Neuron (in vitro differentiated cells): ENCODE measurements at regions not wholly inside any gene's neighbourhood (a gene's known extent, or its start where the extent isn't known, plus 50 kb on each side); places are given as distances from the start of the nearest gene placed in this dataset.

Experiments used
- H2AFZ ChIP-seq: one replicate; pipeline ENCODE4 v1.6.1; 2013; ENCODE audit warnings: low read depth, mild to moderate bottlenecking, inconsistent platforms, low read length, moderate library complexity
- H3K27me3 ChIP-seq: one replicate; pipeline ENCODE4 v1.6.1; 2013; ENCODE audit warnings: low read length; ENCODE audit not compliant: insufficient read depth
- H3K36me3 ChIP-seq: one replicate; pipeline ENCODE4 v1.6.1; 2013; ENCODE audit warnings: low read length; ENCODE audit not compliant: insufficient read depth
- H3K4me1 ChIP-seq: one replicate; pipeline ENCODE4 v1.6.1; 2013; ENCODE audit warnings: low read length; ENCODE audit not compliant: insufficient read depth
- H3K4me3 ChIP-seq: 2 replicates; pipeline ENCODE4 v1.5.1; 2013; ENCODE audit warnings: mild to moderate bottlenecking, low read length, moderate library complexity
- H3K9me3 ChIP-seq: one replicate; pipeline ENCODE4 v1.6.1; 2013; ENCODE audit warnings: low read length

- H3K9me3 ChIP-seq, result no peaks in the 10 kb centered on the region
- H3K4me1 ChIP-seq, result no peaks in the 10 kb centered on the region
- no peaks in the 10 kb centered on the region for H3K36me3 ChIP-seq
- no peak overlapping the region for H2AFZ ChIP-seq
- H3K27me3 ChIP-seq, result no peaks in the 10 kb centered on the region
- H3K4me3 ChIP-seq, result no peak overlapping the region
These were observed 288.4 kb downstream of the CLIC5 start for GRCh38 chr6:45727228-45727627.

- Histone ChIP-seq H3K4me3 (no peak overlapping the region), H3K27me3 (no peaks in the 10 kb centered on the region), H2AFZ (no peak overlapping the region), H3K36me3 (no peaks in the 10 kb centered on the region), H3K4me1 (no peaks in the 10 kb centered on the region), H3K9me3 (no peaks in the 10 kb centered on the region)
These were observed 289.2 kb downstream of the CLIC5 start for GRCh38 chr6:45726444-45726843.

GRCh38 chr6:45724511-45724910 is 291.1 kb downstream of the CLIC5 start:
- H3K27me3 ChIP-seq, result no peaks in the 10 kb centered on the region
- no peaks in the 10 kb centered on the region for H3K9me3 ChIP-seq
- no peak overlapping the region for H2AFZ ChIP-seq
- no peak overlapping the region for H3K4me3 ChIP-seq
- H3K4me1 ChIP-seq, result no peaks in the 10 kb centered on the region
- H3K36me3 ChIP-seq, result no peaks in the 10 kb centered on the region

DNA sequence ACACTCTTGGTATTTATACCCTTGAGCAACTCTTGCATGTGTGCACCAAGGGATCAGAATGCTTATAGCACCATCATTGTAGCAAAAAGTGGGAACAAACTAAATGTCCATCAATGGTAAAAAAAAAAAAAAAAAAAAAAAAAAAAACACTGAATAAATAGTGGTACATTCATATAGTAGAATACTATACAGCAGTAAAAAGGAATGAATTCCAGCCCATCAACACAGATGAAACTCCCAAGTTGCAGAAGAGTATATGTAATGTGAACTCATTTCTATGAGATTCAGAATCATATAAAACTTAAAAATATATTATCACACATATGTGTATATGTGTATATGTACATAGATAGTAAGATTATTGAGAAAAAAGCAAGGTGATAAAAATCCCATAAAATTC is 291.6 kb downstream of the CLIC5 start:
- Histone ChIP-seq H3K36me3 (no peaks in the 10 kb centered on the region), H3K9me3 (no peaks in the 10 kb centered on the region), H3K4me3 (no peak overlapping the region), H3K27me3 (no peaks in the 10 kb centered on the region), H3K4me1 (no peaks in the 10 kb centered on the region), H2AFZ (no peak overlapping the region)

- Histone ChIP-seq H3K4me1 (no peaks in the 10 kb centered on the region), H2AFZ (no peak overlapping the region), H3K36me3 (no peaks in the 10 kb centered on the region), H3K9me3 (no peaks in the 10 kb centered on the region), H3K27me3 (no peaks in the 10 kb centered on the region), H3K4me3 (no peak overlapping the region)
These were observed 292.8 kb downstream of the CLIC5 start for GRCh38 chr6:45722876-45723275.

DNA sequence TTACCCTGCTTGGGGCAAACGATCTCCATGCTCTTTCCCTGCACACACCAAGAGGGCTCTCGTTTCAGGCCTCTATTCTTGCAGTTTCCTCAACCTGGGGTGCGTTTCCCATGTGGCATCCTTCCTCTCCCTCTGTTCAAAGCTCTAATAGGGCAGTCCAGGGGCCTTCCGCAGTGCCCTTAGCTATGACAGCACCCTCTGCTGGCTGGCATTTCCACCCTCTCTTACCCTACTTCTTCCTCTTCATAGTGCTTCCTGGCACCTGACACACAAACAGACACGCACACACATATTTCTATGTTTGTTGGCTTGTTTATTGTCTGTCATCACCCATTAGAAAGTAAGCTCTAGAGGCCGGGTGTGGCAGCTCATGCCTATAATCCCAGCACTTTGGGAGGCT is 294.0 kb downstream of the CLIC5 start:
- no peak overlapping the region for H3K4me3 ChIP-seq
- no peak overlapping the region for H2AFZ ChIP-seq
- H3K4me1 ChIP-seq, result no peaks in the 10 kb centered on the region
- H3K9me3 ChIP-seq, result no peaks in the 10 kb centered on the region
- no peaks in the 10 kb centered on the region for H3K36me3 ChIP-seq
- H3K27me3 ChIP-seq, result no peaks in the 10 kb centered on the region

- Histone ChIP-seq H3K27me3 (no peaks in the 10 kb centered on the region), H3K4me1 (no peaks in the 10 kb centered on the region), H3K4me3 (no peak overlapping the region), H3K36me3 (no peaks in the 10 kb centered on the region), H3K9me3 (no peaks in the 10 kb centered on the region), H2AFZ (no peak overlapping the region)
These were observed 296.8 kb downstream of the CLIC5 start for GRCh38 chr6:45718871-45719270.

DNA sequence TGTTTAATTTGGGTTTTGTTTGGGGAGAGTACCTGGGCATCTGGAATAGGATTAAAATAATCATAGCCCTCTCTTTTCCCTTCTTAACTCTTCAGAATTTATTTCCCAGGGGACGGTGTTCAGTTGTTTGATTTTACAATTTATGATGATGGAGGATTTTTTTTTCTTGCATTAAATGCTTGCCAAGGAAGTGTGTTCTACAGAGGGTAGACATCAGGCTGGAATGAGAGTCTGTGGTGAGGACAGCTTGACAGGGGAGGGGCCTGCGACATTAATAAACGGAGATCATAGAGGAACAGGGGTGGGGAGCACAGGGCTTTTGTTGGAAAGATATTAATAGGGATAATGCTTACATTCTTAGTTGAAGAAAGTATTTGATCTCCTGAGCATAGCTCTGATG is 297.5 kb downstream of the CLIC5 start:
- no peaks in the 10 kb centered on the region for H3K27me3 ChIP-seq
- H3K4me3 ChIP-seq, result no peak overlapping the region
- H3K36me3 ChIP-seq, result no peaks in the 10 kb centered on the region
- no peaks in the 10 kb centered on the region for H3K9me3 ChIP-seq
- no peaks in the 10 kb centered on the region for H3K4me1 ChIP-seq
- H2AFZ ChIP-seq, result no peak overlapping the region

DNA sequence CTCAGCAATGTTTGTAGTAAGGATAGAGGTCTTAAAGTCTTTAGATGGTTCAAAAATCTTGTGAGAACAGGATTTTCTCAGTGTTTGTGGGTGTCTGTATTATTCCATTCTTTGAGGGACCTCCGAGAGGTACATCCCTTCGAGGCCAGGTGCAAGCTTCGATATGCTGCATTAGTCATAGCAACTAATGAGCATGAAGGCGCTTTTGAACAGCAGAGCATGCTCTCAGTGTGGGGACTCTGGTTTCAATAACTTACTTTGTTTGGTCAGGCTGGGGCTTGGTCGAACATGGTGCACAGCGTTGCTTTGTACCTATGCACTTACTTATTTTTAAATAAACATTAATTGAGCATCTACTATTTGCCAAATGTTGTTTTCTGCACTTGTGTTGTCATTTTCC is 297.9 kb downstream of the CLIC5 start:
- Histone ChIP-seq H3K4me3 (no peak overlapping the region), H3K4me1 (no peaks in the 10 kb centered on the region), H3K9me3 (no peaks in the 10 kb centered on the region), H2AFZ (no peak overlapping the region), H3K27me3 (no peaks in the 10 kb centered on the region), H3K36me3 (no peaks in the 10 kb centered on the region)

DNA sequence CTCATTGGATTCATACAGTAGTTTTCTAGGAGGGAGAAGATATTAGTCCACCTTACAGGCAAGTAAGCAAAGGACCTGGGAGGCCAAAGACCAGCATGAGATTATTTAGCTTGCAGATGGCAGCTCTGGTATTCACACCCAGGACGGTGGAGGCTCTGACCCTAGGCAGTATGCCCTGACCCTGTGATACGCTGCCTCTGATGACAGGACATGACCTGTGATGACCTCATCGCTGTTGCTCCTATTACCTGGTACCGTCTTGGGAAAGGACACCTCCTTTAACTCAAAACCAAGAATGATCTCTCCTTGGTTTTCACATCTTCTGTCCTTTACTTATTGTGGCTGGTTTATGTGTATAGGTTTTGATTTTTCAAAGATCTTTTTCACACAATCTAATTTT is 298.6 kb downstream of the CLIC5 start:
- H2AFZ ChIP-seq, result no peak overlapping the region
- no peaks in the 10 kb centered on the region for H3K9me3 ChIP-seq

DNA sequence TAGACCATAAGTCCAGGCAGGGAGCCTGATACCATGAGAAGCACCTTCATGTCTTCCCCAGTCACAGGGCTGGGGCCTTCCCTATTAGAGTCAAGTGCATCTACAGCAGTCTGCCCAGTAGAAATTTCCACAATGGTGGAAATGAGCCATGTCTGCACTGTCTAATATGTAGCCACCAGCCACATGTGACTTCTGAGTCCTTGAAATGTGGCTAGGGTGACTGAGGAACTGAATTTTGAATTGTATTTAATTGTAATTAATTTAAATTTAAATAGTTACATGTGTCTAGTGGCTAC is 300.2 kb downstream of the CLIC5 start:
- Histone ChIP-seq H3K27me3 (no peaks in the 10 kb centered on the region), H3K9me3 (no peaks in the 10 kb centered on the region), H3K4me3 (no peak overlapping the region), H2AFZ (no peak overlapping the region), H3K36me3 (no peaks in the 10 kb centered on the region), H3K4me1 (no peaks in the 10 kb centered on the region)

More for the DNA sequence above, 298.6 kb downstream of the CLIC5 start:
- H3K4me1 ChIP-seq, result no peaks in the 10 kb centered on the region
- no peak overlapping the region for H3K4me3 ChIP-seq
- no peaks in the 10 kb centered on the region for H3K36me3 ChIP-seq
- H3K27me3 ChIP-seq, result no peaks in the 10 kb centered on the region

GRCh38 chr6:45714741-45715507 is 300.7 kb downstream of the CLIC5 start:
- Histone ChIP-seq H3K4me3 (no peak overlapping the region), H3K4me1 (no peaks in the 10 kb centered on the region), H3K9me3 (no peaks in the 10 kb centered on the region), H3K27me3 (no peaks in the 10 kb centered on the region), H3K36me3 (no peaks in the 10 kb centered on the region), H2AFZ (peak overlapping the region; percentile 39)

- Histone ChIP-seq H3K9me3 (no peaks in the 10 kb centered on the region), H3K27me3 (no peaks in the 10 kb centered on the region), H3K4me1 (no peaks in the 10 kb centered on the region), H2AFZ (peak overlapping the region; percentile 39), H3K36me3 (no peaks in the 10 kb centered on the region), H3K4me3 (no peak overlapping the region)
These were observed 301.5 kb downstream of the CLIC5 start for GRCh38 chr6:45714006-45714730.
